CD4-positive, alpha-beta T cell (primary cell): ENCODE measurements at regions not wholly inside any gene's neighbourhood (a gene's known extent, or its start where the extent isn't known, plus 50 kb on each side); places are given as distances from the start of the nearest gene placed in this dataset.

ENCODE experiments used
- ATAC-seq: fragments of 200-7000 bp; cut with Tn5 transposase; one replicate; pipeline ENCODE4 v1.10.0; 2022; ENCODE audit warnings: mild to moderate bottlenecking; ENCODE audit not compliant: poor library complexity
- CTCF ChIA-PET: fragments of 350-600 bp; sonication (Branson Sonifier 250); formaldehyde crosslinking; loops from one replicate; lab custom pipeline; 2021; ENCODE audit warnings: antibody characterized with exemption, inconsistent platforms; lab: Charles Lee
- POLR2A ChIA-PET: fragments of 350-600 bp; sonication (Branson Sonifier 250); formaldehyde crosslinking; loops from one replicate; lab custom pipeline; 2021; ENCODE audit warnings: antibody characterized with exemption, inconsistent platforms; lab: Charles Lee
- DNase-seq, 14 experiments: peaks; one replicate each; pipeline ENCODE4 v3.0.0-alpha.2; 2013 to 2020; ENCODE audit warnings: mixed read lengths in 2 of 14
- H3K27ac ChIP-seq, 2 donors: one replicate each; pipeline versions ENCODE4 v1.5.1 to v1.7.0; 2013; ENCODE audit warnings: low read length in 2 of 2, low read depth in 1 of 2, mild to moderate bottlenecking in 1 of 2
- H3K27me3 ChIP-seq, 2 experiments: 1 replicate in 1 of 2; 2 replicates in 1 of 2; pipeline versions ENCODE4 v1.6.1 to v1.7.0; 2013; ENCODE audit warnings: low read length in 2 of 2, control low read depth in 1 of 2, mild to moderate bottlenecking in 1 of 2, moderate library complexity in 1 of 2; ENCODE audit not compliant: insufficient read depth in 2 of 2, control insufficient read depth in 1 of 2
- H3K36me3 ChIP-seq: one replicate; pipeline ENCODE4 v1.6.1; 2013; ENCODE audit warnings: low read length, control low read depth; ENCODE audit not compliant: insufficient read depth
- H3K4me1 ChIP-seq: one replicate; pipeline ENCODE4 v1.6.1; 2013; ENCODE audit warnings: low read length, control low read depth; ENCODE audit not compliant: insufficient read depth
- H3K4me3 ChIP-seq: one replicate; pipeline ENCODE4 v1.5.1; 2013; ENCODE audit warnings: mild to moderate bottlenecking, low read length, moderate library complexity
- H3K9me3 ChIP-seq, 2 experiments: 1 replicate in 1 of 2; 2 replicates in 1 of 2; pipeline versions ENCODE4 v1.6.1 to v1.7.0; 2013; ENCODE audit warnings: low read length in 2 of 2, mild to moderate bottlenecking in 2 of 2, control low read depth in 1 of 2, moderate library complexity in 1 of 2; ENCODE audit not compliant: control insufficient read depth in 1 of 2, insufficient read depth in 1 of 2
- H3K27ac Mint-ChIP-seq: one replicate; pipeline ENCODE4 v1.8.0; 2020; ENCODE audit warnings: mixed read lengths
- H3K27me3 Mint-ChIP-seq: one replicate; pipeline ENCODE4 v1.8.0; 2021; ENCODE audit warnings: mixed read lengths
- H3K36me3 Mint-ChIP-seq: one replicate; pipeline ENCODE4 v1.8.0; 2021; ENCODE audit warnings: low read depth, mixed read lengths
- H3K4me1 Mint-ChIP-seq: one replicate; pipeline ENCODE4 v1.8.0; 2021; ENCODE audit warnings: low read depth, mixed read lengths
- H3K4me3 Mint-ChIP-seq: one replicate; pipeline ENCODE4 v1.8.0; 2020; ENCODE audit warnings: mild to moderate bottlenecking, mixed read lengths
- H3K9me3 Mint-ChIP-seq: one replicate; pipeline ENCODE4 v1.8.0; 2020; ENCODE audit warnings: mixed read lengths
- CTCF ChIP-seq: fragments of 200-600 bp; IDR thresholded peaks from one replicate; pipeline ENCODE4 v1.8.0; 2022; ENCODE audit warnings: antibody characterized with exemption, mild to moderate bottlenecking
- intact Hi-C, 2 experiments: fragments of 100-400 bp; cut with DNase I in 1 of 2; cut with micrococcal nuclease in 1 of 2; formaldehyde crosslinking; loops; one replicate each; pipeline versions ENCODE4 v1.15.1 to v1.9.0; 2023 to 2025; cut with DNase I, micrococcal nuclease

DNA sequence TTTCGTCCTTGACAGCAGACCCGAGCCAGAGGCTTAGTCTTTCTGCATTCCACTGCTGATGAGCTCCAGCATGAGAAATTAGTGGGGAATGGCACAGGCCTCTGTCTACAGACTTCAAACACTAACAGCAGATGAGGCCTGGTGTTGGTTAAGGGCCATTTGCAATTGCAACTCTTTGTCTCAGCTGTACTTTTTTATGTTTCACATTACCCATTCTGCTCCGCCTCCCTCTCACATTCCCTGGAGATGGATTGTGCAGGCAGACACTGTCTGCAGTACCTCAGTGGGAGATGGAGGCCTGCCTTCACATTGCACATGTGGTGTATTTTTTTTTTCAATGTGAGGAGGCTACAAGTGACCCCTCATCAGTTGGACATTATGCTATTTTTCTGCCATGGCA lies 370.2 kb downstream of the DUSP10 start:
- Mint-ChIP-seq H3K4me3 (no peak overlapping the region), H3K4me1 (no peaks in the 10 kb centered on the region), H3K27me3 (peaks cover 15% of the 10 kb centered on the region), H3K36me3 (no peaks in the 10 kb centered on the region), H3K9me3 (no peaks in the 10 kb centered on the region), H3K27ac (no peak overlapping the region)
- no peak for ATAC-seq
- Histone ChIP-seq H3K4me3 (no peak overlapping the region), H3K9me3 (no peaks in the 10 kb centered on the region), H3K36me3 (no peaks in the 10 kb centered on the region), H3K4me1 (no peaks in the 10 kb centered on the region), H3K27me3 (no peaks in the 10 kb centered on the region), H3K27ac (no peak overlapping the region)
- CTCF ChIA-PET = no interaction called here
- DNase-seq = no peak
- no peak for TF ChIP-seq CTCF
- POLR2A ChIA-PET = no interaction called here
- intact Hi-C loops = no loop called here

GRCh38 chr1:221373795-221374194 lies 368.1 kb downstream of the DUSP10 start:
- CTCF ChIA-PET = no interaction called here
- no peak for ATAC-seq
- Mint-ChIP-seq H3K36me3 (no peaks in the 10 kb centered on the region), H3K27ac (no peak overlapping the region), H3K9me3 (no peaks in the 10 kb centered on the region), H3K27me3 (peaks cover 15% of the 10 kb centered on the region), H3K4me3 (no peak overlapping the region), H3K4me1 (no peaks in the 10 kb centered on the region)
- intact Hi-C loops = no loop called here
- H3K4me1 ChIP-seq = no peaks in the 10 kb centered on the region
- POLR2A ChIA-PET = no interaction called here
- H3K9me3 ChIP-seq = no peaks in the 10 kb centered on the region
- no peak for DNase-seq
- H3K27me3 ChIP-seq = no peaks in the 10 kb centered on the region
- H3K4me3 ChIP-seq = no peak overlapping the region
- H3K36me3 ChIP-seq = no peaks in the 10 kb centered on the region
- no peak overlapping the region for H3K27ac ChIP-seq
- TF ChIP-seq CTCF = no peak

GRCh38 chr1:221376286-221376685 lies 365.6 kb downstream of the DUSP10 start:
- Histone ChIP-seq H3K27me3 (no peaks in the 10 kb centered on the region), H3K36me3 (no peaks in the 10 kb centered on the region), H3K4me3 (no peak overlapping the region), H3K27ac (no peak overlapping the region), H3K4me1 (no peaks in the 10 kb centered on the region), H3K9me3 (no peaks in the 10 kb centered on the region)
- no peak overlapping the region for H3K4me3 Mint-ChIP-seq
- DNase-seq (no peak), ATAC-seq (no peak)
- POLR2A ChIA-PET = no interaction called here
- H3K27me3 Mint-ChIP-seq = peaks cover 8% of the 10 kb centered on the region
- no peaks in the 10 kb centered on the region for H3K36me3 Mint-ChIP-seq
- CTCF ChIA-PET = no interaction called here
- no peak for TF ChIP-seq CTCF
- no peaks in the 10 kb centered on the region for H3K9me3 Mint-ChIP-seq
- H3K27ac Mint-ChIP-seq = no peak overlapping the region
- H3K4me1 Mint-ChIP-seq = no peaks in the 10 kb centered on the region
- intact Hi-C loops = no loop called here
